ENCODE measurements at regions not wholly inside any gene's neighbourhood (a gene's known extent, or its start where the extent isn't known, plus 50 kb on each side); places are given as distances from the start of the nearest gene placed in this dataset.

GRCh38 chr9:134551176-134551575 lies 90.4 kb upstream of the COL5A1 start:
- TF ChIP-seq, protein P1, sequence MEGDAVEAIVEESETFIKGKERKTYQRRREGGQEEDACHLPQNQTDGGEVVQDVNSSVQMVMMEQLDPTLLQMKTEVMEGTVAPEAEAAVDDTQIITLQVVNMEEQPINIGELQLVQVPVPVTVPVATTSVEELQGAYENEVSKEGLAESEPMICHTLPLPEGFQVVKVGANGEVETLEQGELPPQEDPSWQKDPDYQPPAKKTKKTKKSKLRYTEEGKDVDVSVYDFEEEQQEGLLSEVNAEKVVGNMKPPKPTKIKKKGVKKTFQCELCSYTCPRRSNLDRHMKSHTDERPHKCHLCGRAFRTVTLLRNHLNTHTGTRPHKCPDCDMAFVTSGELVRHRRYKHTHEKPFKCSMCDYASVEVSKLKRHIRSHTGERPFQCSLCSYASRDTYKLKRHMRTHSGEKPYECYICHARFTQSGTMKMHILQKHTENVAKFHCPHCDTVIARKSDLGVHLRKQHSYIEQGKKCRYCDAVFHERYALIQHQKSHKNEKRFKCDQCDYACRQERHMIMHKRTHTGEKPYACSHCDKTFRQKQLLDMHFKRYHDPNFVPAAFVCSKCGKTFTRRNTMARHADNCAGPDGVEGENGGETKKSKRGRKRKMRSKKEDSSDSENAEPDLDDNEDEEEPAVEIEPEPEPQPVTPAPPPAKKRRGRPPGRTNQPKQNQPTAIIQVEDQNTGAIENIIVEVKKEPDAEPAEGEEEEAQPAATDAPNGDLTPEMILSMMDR (IDR thresholded peaks at IDR 0.05; ENCODE audit: low read depth, low read length, missing control alignments) = no peak
- no peak for DNase-seq (ENCODE audit: low read depth)
- in situ Hi-C loops (cut with HindIII; ENCODE audit: low sequenced_read_pairs) = no loop called here
- H3K4me3 ChIP-seq (ENCODE audit: low read depth, low read length) = no peak overlapping the region

DNA sequence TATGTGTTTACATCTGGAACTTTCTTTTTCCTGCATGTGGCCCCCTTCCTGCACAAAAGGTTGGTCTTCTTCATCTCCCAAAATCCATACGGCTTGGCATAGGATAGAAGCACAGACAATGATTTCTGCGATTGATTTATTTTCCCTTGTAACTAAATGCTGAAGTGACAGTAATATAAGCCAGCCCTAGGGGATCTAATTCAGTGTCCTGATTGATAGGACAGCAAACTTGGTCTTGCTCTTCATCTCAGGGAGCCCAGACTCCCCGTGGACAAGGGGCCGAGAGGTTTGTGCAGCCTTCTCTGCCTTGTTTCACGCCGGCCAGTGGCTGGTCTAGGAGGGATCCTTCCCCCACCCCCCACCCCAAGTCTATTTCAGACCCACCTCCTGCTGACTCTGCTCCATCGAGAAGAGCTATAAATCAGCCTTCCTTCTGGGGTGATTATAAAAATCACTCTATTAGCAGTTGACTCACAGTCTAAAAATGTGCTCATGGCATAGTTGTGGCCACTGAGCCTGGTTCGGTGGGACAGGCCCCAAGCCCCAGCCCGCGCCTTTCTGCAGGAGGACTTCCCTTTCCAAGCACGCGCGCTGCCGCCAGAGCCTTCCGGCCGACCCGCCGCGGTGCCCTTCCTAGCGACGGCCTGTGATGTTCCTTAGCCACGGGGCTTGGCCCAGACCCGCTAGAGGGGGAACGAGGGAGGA lies 89.8 kb upstream of the COL5A1 start:
- no peak overlapping the region for H3K4me3 ChIP-seq (ENCODE audit: low read depth, low read length)
- TF ChIP-seq, protein P1 (IDR thresholded peaks at IDR 0.05; ENCODE audit: low read depth, low read length, missing control alignments) = no peak
- peak; percentile 87 for DNase-seq (ENCODE audit: low read depth)
- in situ Hi-C loops (cut with HindIII; ENCODE audit: low sequenced_read_pairs) = no loop called here

DNA sequence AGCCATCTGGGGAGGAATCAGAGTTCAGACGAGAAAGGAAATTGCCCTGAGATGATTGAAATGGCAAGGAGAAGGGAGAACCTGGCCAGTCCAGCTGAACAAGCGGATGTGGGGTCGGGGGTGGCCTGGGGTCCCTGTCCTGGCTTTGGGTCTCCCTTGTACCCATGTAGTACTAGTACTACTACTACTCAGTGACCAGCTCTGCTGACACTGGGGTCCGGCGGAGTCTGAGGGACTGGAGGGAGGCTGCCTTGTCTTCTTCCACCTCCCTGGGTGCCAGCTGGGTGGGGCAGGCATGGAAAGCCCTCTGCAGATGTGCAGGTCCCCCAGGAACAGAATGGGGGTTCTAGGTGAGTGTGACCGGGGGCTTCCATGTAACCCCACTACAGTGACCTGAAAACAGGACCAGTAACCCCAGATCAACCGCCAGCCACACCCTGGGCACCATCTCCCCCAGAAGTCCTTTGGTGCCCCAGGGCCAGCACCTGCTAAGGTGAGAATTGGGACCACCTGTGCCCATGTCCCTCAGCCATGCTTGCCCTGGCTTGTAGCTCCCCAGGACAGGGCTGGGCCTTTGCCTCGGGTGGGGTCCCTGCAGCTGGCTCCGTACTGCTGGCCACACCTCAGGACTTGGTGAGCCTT lies 89.1 kb upstream of the COL5A1 start:
- in situ Hi-C loops (cut with HindIII; ENCODE audit: low sequenced_read_pairs) = no loop called here
- TF ChIP-seq, protein P1 (IDR thresholded peaks at IDR 0.05; ENCODE audit: low read depth, low read length, missing control alignments) = no peak
- H3K4me3 ChIP-seq (ENCODE audit: low read depth, low read length) = no peak overlapping the region
- DNase-seq (ENCODE audit: low read depth) = no peak

- no peak for DNase-seq (ENCODE audit: low read depth)
- TF ChIP-seq, protein P1 (IDR thresholded peaks at IDR 0.05; ENCODE audit: low read depth, low read length, missing control alignments) = no peak
- in situ Hi-C loops (cut with HindIII; ENCODE audit: low sequenced_read_pairs) = no loop called here
- no peak overlapping the region for H3K4me3 ChIP-seq (ENCODE audit: low read depth, low read length)
Measured at GRCh38 chr9:134553061-134553891, 88.3 kb upstream of the COL5A1 start.

GRCh38 chr9:134553996-134554372 lies 87.6 kb upstream of the COL5A1 start:
- H3K4me3 ChIP-seq (ENCODE audit: low read depth, low read length) = no peak overlapping the region
- no peak for DNase-seq (ENCODE audit: low read depth)
- in situ Hi-C loops (cut with HindIII; ENCODE audit: low sequenced_read_pairs) = no loop called here
- TF ChIP-seq, protein P1 (IDR thresholded peaks at IDR 0.05; ENCODE audit: low read depth, low read length, missing control alignments) = no peak

- TF ChIP-seq, protein P1 (IDR thresholded peaks at IDR 0.05; ENCODE audit: low read depth, low read length, missing control alignments) = no peak
- in situ Hi-C loops (cut with HindIII; ENCODE audit: low sequenced_read_pairs) = no loop called here
- H3K4me3 ChIP-seq (ENCODE audit: low read depth, low read length) = no peak overlapping the region
- no peak for DNase-seq (ENCODE audit: low read depth)
Measured at GRCh38 chr9:134554373-134555093, 87.1 kb upstream of the COL5A1 start.

All from astrocyte of the cerebellum (primary cell).